CD4-positive, alpha-beta memory T cell (primary cell): ENCODE measurements at regions not wholly inside any gene's neighbourhood (a gene's known extent, or its start where the extent isn't known, plus 50 kb on each side); places are given as distances from the start of the nearest gene placed in this dataset.

ENCODE experiments used
- CTCF ChIA-PET: fragments of 350-600 bp; sonication (Branson Sonifier 250); formaldehyde crosslinking; loops from one replicate; lab custom pipeline; 2021; ENCODE audit warnings: inconsistent platforms; ENCODE audit not compliant: partially characterized antibody; lab: Charles Lee
- POLR2A ChIA-PET: fragments of 350-600 bp; sonication (Branson Sonifier 250); formaldehyde crosslinking; loops from one replicate; lab custom pipeline; 2021; ENCODE audit not compliant: partially characterized antibody; lab: Charles Lee
- DNase-seq, 5 donors: peaks; one replicate each; pipeline versions ENCODE4 v3.0.0 to v3.0.0-alpha.2; 2020 to 2022; ENCODE audit warnings: mixed read lengths in 1 of 5
- H3K27ac ChIP-seq: one replicate; pipeline ENCODE4 v1.7.0; 2013; ENCODE audit warnings: low read depth, low read length
- H3K27me3 ChIP-seq: 2 replicates; pipeline ENCODE4 v1.7.0; 2013; ENCODE audit warnings: mild to moderate bottlenecking, low read length, moderate library complexity; ENCODE audit not compliant: insufficient read depth
- H3K36me3 ChIP-seq: 2 replicates; pipeline ENCODE4 v1.7.0; 2013; ENCODE audit warnings: mild to moderate bottlenecking, low read length, moderate library complexity; ENCODE audit not compliant: insufficient read depth
- H3K4me1 ChIP-seq: 2 replicates; pipeline ENCODE4 v1.7.0; 2013; ENCODE audit warnings: mild to moderate bottlenecking, low read length, moderate library complexity; ENCODE audit not compliant: insufficient read depth
- H3K4me3 ChIP-seq, 2 donors: one replicate each; pipeline ENCODE4 v1.7.0; 2013; ENCODE audit warnings: low read length in 2 of 2, mild to moderate bottlenecking in 1 of 2
- H3K9me3 ChIP-seq, 2 donors: one replicate each; pipeline ENCODE4 v1.7.0; 2013; ENCODE audit warnings: low read length in 2 of 2, control low read depth in 1 of 2; ENCODE audit not compliant: control insufficient read depth in 1 of 2
- H3K27ac Mint-ChIP-seq, 7 donors: one replicate each; pipeline ENCODE4 v1.8.0; 2020 to 2021; ENCODE audit warnings: mixed read lengths in 7 of 7, mild to moderate bottlenecking in 6 of 7, inconsistent platforms in 3 of 7, moderate library complexity in 3 of 7
- H3K27me3 Mint-ChIP-seq, 2 donors: one replicate each; pipeline ENCODE4 v1.8.0; 2020 to 2021; ENCODE audit warnings: mixed read lengths in 2 of 2
- H3K36me3 Mint-ChIP-seq, 2 donors: one replicate each; pipeline ENCODE4 v1.8.0; 2020 to 2021; ENCODE audit warnings: mixed read lengths in 2 of 2, inconsistent platforms in 1 of 2, mild to moderate bottlenecking in 1 of 2
- H3K4me1 Mint-ChIP-seq, 4 donors: one replicate each; pipeline ENCODE4 v1.8.0; 2020 to 2021; ENCODE audit warnings: mixed read lengths in 4 of 4, mild to moderate bottlenecking in 1 of 4
- H3K4me3 Mint-ChIP-seq, 8 donors: one replicate each; pipeline ENCODE4 v1.8.0; 2020 to 2021; ENCODE audit warnings: mixed read lengths in 8 of 8, mild to moderate bottlenecking in 7 of 8, moderate library complexity in 6 of 8, inconsistent platforms in 3 of 8
- H3K9me3 Mint-ChIP-seq, 8 donors: one replicate each; pipeline ENCODE4 v1.8.0; 2020 to 2021; ENCODE audit warnings: mixed read lengths in 8 of 8, mild to moderate bottlenecking in 5 of 8, inconsistent platforms in 3 of 8, moderate library complexity in 1 of 8
- intact Hi-C: fragments of 100-400 bp; cut with micrococcal nuclease; formaldehyde crosslinking; loops from one replicate; pipeline ENCODE4 v1.15.1; 2023

DNA sequence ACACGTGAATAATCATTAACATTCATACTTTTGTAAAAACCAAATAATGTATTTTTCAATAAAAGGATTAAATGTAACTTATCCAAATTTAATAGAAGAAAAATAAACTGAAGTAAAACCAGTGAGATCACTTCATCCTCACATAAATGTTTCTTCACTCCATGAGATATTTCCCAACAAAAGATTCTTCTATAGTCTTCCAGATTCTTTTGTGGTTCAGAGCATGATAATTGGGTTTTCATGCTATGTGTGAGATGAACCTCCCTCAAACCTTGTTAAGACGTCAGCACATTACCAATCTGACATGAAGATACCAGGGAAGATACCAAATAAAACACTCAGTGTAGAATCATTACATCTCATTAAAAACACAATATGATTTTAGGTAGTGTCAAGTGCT, 62.9 kb upstream of the OXGR1 start:
- Histone ChIP-seq H3K27ac (no peak overlapping the region), H3K27me3 (no peaks in the 10 kb centered on the region), H3K4me1 (no peaks in the 10 kb centered on the region), H3K9me3 (no peaks in the 10 kb centered on the region), H3K36me3 (no peaks in the 10 kb centered on the region), H3K4me3 (no peak overlapping the region)
- DNase-seq: no peak
- intact Hi-C loops: no loop called here
- peaks cover 0 to 9% (median 2%) of the 10 kb centered on the region in 8 donors for H3K9me3 Mint-ChIP-seq
- peaks cover 17 to 22% of the 10 kb centered on the region in 2 donors for H3K27me3 Mint-ChIP-seq
- H3K27ac Mint-ChIP-seq: no peak overlapping the region
- no peaks in the 10 kb centered on the region for H3K36me3 Mint-ChIP-seq
- CTCF ChIA-PET: no interaction called here
- H3K4me1 Mint-ChIP-seq: no peaks in the 10 kb centered on the region
- no peak overlapping the region for H3K4me3 Mint-ChIP-seq
- POLR2A ChIA-PET: no interaction called here

DNA sequence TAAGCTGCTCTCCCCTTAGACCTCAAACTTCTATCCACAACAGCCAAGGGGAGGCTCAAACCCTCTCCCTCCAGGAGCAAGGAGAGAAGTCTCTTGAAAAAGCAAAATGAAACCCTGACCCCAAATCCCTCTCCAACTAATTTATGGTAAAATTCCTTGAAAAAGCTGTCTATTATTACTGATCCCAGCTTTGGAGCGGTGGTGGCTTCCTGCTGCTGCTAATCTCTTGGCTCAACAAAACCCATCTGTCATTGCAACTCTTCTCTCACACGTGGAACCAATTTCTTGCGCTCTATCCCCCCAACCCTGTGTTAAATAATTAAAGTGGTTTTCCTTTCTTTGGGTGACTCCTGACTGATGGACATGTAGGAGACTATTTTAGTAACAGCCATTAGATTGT, 64.1 kb upstream of the OXGR1 start:
- ChIA-PET POLR2A (no interaction called here), CTCF (no interaction called here)
- Histone ChIP-seq H3K36me3 (no peaks in the 10 kb centered on the region), H3K4me1 (no peaks in the 10 kb centered on the region), H3K27ac (no peak overlapping the region), H3K4me3 (no peak overlapping the region), H3K27me3 (no peaks in the 10 kb centered on the region), H3K9me3 (no peaks in the 10 kb centered on the region)
- DNase-seq: no peak
- Mint-ChIP-seq H3K27me3 (peaks cover 18 to 24% of the 10 kb centered on the region in 2 donors), H3K27ac (no peak overlapping the region), H3K9me3 (peaks cover 0 to 7% (median 0%) of the 10 kb centered on the region in 8 donors), H3K4me3 (no peak overlapping the region), H3K36me3 (no peaks in the 10 kb centered on the region), H3K4me1 (no peaks in the 10 kb centered on the region)
- intact Hi-C loops: no loop called here

DNA sequence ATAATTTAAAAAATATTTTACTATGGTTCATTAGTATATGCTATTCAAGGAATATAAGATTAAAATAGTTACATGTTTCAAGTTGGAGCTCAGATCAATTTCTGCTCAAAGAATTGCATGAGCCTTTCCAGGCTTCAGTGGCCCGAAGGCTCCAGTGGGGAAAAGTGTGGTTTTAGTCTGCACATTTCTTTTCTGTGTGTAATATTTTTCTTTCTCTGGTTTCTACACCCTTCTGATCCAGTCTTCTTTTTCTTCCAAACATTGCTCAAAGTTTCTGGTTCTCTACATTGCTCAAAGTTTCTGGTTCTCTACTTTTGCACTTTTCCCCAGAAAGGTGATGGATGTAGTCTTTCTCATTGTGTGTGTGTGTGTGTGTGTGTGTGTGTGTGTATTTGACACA, 64.7 kb upstream of the OXGR1 start:
- Histone ChIP-seq H3K4me1 (no peaks in the 10 kb centered on the region), H3K4me3 (no peak overlapping the region), H3K36me3 (no peaks in the 10 kb centered on the region), H3K9me3 (no peaks in the 10 kb centered on the region), H3K27ac (no peak overlapping the region), H3K27me3 (no peaks in the 10 kb centered on the region)
- peaks cover 0 to 5% (median 0%) of the 10 kb centered on the region in 8 donors for H3K9me3 Mint-ChIP-seq
- no peak overlapping the region for H3K27ac Mint-ChIP-seq
- ChIA-PET CTCF (no interaction called here), POLR2A (no interaction called here)
- no peaks in the 10 kb centered on the region for H3K4me1 Mint-ChIP-seq
- no peak for DNase-seq
- intact Hi-C loops: no loop called here
- no peaks in the 10 kb centered on the region for H3K36me3 Mint-ChIP-seq
- no peak overlapping the region for H3K4me3 Mint-ChIP-seq
- H3K27me3 Mint-ChIP-seq: peaks cover 18 to 24% of the 10 kb centered on the region in 2 donors

DNA sequence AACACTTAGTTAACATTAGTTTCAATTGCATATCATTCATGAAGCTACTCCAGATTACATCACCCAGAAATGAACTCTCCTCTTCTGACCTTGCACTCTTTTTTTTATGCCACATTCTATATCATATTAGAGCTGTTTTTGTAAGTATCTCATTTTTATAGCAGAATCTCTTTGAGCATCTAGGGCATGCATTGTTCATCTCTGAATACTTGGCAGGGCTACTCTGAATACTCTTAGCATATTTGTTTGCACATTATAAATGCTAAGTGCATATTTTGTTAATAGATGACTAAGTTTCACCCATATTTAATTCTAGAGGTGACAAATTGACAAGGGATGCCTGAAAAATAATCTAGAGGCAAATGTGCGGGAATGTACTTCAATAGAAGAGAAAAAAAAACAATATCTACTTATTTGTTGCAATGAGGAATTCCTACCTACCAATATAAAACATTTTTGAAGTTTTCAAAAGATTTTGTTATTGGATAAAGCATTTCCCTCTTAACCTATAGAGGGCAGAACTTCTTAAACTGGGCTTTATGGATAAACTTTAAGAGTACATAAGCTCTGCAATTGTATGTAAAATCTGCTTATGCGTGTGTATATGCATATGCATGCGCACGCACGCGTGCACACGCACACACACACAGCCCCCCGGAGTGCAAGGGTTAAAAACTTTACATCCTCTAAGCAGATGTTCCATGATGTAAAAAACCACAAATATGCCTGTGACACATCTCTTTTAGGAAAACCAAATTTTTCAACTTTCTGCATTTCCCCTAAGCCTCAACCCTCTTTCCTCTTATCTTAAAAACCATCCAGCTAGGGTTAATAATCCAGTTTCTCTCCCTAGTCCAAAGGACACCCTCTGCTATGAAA, 73.0 kb upstream of the OXGR1 start:
- ChIA-PET POLR2A (no interaction called here), CTCF (no interaction called here)
- no peak overlapping the region for H3K4me3 Mint-ChIP-seq
- H3K4me1 ChIP-seq: no peaks in the 10 kb centered on the region
- no peaks in the 10 kb centered on the region for H3K36me3 Mint-ChIP-seq
- no peaks in the 10 kb centered on the region for H3K36me3 ChIP-seq
- intact Hi-C loops: no loop called here
- no peak for DNase-seq
- no peak overlapping the region for H3K27ac Mint-ChIP-seq
- no peaks in the 10 kb centered on the region for H3K9me3 ChIP-seq
- H3K27me3 ChIP-seq: no peaks in the 10 kb centered on the region
- H3K4me1 Mint-ChIP-seq: no peaks in the 10 kb centered on the region
- peaks cover 19 to 23% of the 10 kb centered on the region in 2 donors for H3K27me3 Mint-ChIP-seq
- no peaks in the 10 kb centered on the region for H3K9me3 Mint-ChIP-seq
- H3K4me3 ChIP-seq: no peak overlapping the region
- H3K27ac ChIP-seq: no peak overlapping the region

DNA sequence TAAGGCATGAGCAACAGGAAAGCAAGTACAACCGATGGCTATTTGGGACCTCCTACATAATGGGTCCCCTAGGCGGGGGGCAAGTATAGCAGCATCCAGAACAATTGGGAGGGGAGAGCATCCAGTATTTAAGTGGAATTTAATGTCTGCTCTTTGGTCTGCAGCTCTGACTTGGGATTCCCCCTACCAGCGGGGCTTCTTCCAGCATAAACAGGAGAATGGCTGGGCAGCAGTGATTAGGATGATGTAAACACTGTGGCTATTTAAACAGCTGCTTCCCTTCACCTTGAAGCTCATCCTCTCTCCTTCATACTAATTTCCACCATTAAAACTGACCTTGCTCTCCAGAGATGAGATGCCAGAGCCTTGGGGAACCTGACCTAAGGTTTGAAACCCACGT, 73.9 kb upstream of the OXGR1 start:
- H3K9me3 Mint-ChIP-seq: no peaks in the 10 kb centered on the region
- POLR2A ChIA-PET: no interaction called here

DNA sequence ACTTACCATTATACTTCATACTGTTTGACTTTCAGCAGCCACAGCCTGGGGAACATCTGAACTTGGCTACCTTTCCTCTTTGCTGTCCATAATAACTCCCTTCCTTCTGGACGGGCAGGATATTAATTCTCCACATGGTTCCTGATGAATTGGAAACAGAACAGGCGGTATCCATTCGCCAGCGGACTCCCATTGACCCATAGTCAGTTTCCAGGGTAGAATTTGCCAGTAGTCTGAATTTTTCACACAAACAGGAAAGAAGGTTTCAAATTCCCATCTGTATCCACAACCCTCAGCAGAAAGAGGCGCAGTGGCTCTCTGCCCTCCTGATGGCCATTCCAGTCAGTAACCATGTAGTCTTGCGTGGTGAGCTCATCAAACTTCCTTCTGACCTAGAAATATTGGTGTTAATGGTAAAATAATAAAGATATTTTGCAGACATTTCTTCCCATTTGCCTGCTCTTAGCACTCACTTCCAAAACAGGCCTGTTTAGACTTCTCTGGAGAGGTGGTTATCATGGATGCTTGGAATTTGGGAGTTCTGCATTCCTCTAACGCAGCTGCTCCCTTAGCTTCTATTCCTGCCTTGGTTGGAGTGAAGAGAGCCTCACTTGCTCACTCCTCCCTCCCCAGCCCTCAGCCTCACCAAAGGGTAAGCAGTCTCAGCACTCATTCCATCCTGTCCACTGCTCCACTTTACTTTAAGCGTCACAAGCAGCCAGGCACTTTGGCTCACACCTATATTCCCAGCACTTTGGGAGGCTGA, 75.0 kb upstream of the OXGR1 start:
- H3K4me1 ChIP-seq: no peaks in the 10 kb centered on the region
- POLR2A ChIA-PET: no interaction called here
- no peaks in the 10 kb centered on the region for H3K9me3 ChIP-seq
- H3K4me3 ChIP-seq: no peak overlapping the region
- intact Hi-C loops: no loop called here
- Mint-ChIP-seq H3K27me3 (peaks cover 14 to 21% of the 10 kb centered on the region in 2 donors), H3K4me1 (no peaks in the 10 kb centered on the region), H3K27ac (no peak overlapping the region), H3K4me3 (no peak overlapping the region), H3K9me3 (peaks cover under 1 to 5% (median 2%) of the 10 kb centered on the region in 8 donors), H3K36me3 (no peaks in the 10 kb centered on the region)
- no peaks in the 10 kb centered on the region for H3K36me3 ChIP-seq
- CTCF ChIA-PET: no interaction called here
- no peak overlapping the region for H3K27ac ChIP-seq
- no peak for DNase-seq
- no peaks in the 10 kb centered on the region for H3K27me3 ChIP-seq

More for the DNA sequence above, 73.9 kb upstream of the OXGR1 start:
- no peaks in the 10 kb centered on the region for H3K4me1 ChIP-seq
- H3K27me3 ChIP-seq: no peaks in the 10 kb centered on the region
- DNase-seq: no peak
- CTCF ChIA-PET: no interaction called here
- no peaks in the 10 kb centered on the region for H3K36me3 ChIP-seq
- H3K27ac Mint-ChIP-seq: no peak overlapping the region
- intact Hi-C loops: no loop called here
- H3K27me3 Mint-ChIP-seq: peaks cover 14 to 18% of the 10 kb centered on the region in 2 donors
- no peaks in the 10 kb centered on the region for H3K4me1 Mint-ChIP-seq
- H3K4me3 Mint-ChIP-seq: no peak overlapping the region
- no peak overlapping the region for H3K4me3 ChIP-seq
- H3K27ac ChIP-seq: no peak overlapping the region
- H3K9me3 ChIP-seq: no peaks in the 10 kb centered on the region
- H3K36me3 Mint-ChIP-seq: no peaks in the 10 kb centered on the region

DNA sequence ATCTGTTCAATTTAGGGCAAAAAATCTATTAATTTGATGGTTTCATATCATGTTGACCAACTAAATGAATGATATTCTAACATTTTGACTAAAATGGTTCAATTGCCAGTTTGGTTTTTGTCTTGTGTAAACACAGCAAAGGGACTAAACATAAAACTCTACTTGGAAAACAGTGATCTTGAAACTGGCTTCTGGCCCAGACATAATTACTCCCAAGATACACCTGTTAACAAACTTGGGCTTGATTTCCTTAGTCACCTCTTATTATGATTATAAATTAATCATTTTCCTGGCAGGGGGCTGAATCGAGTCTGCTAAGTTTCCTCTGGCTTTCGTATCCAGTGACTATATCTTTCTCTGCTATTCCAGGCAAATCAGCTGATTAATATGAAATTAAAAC, 78.0 kb upstream of the OXGR1 start:
- peaks cover 0 to 1% of the 10 kb centered on the region in 2 donors for H3K36me3 Mint-ChIP-seq
- H3K9me3 Mint-ChIP-seq: peaks cover 4 to 15% (median 8%) of the 10 kb centered on the region in 8 donors
- ChIA-PET CTCF (no interaction called here), POLR2A (no interaction called here)
- H3K27me3 Mint-ChIP-seq: peaks cover 11 to 18% of the 10 kb centered on the region in 2 donors
- H3K4me1 ChIP-seq: no peaks in the 10 kb centered on the region
- H3K4me3 Mint-ChIP-seq: no peak overlapping the region
- no peaks in the 10 kb centered on the region for H3K27me3 ChIP-seq
- no peak overlapping the region for H3K27ac Mint-ChIP-seq
- intact Hi-C loops: no loop called here
- H3K27ac ChIP-seq: no peak overlapping the region
- no peak overlapping the region for H3K4me3 ChIP-seq
- no peaks in the 10 kb centered on the region for H3K9me3 ChIP-seq
- no peak for DNase-seq
- no peaks in the 10 kb centered on the region for H3K36me3 ChIP-seq
- no peaks in the 10 kb centered on the region for H3K4me1 Mint-ChIP-seq
